ENCODE measurements at regions not wholly inside any gene's neighbourhood (a gene's known extent, or its start where the extent isn't known, plus 50 kb on each side); places are given as distances from the start of the nearest gene placed in this dataset.

- TF ChIP-seq TEAD4 (IDR thresholded peaks at IDR 0.05; ENCODE audit: borderline replicate concordance, insufficient read depth) (no peak), MXI1 (IDR thresholded peaks at IDR 0.05; ENCODE audit: low read depth, low read length) (no peak), JUND (IDR thresholded peaks at IDR 0.05) (no peak), SIN3A (IDR thresholded peaks at IDR 0.05; ENCODE audit: borderline replicate concordance, low read depth, low read length) (no peak)
Observed at GRCh38 chr14:78018283-78018682, 151.9 kb upstream of the NRXN3 start (continued).

GRCh38 chr14:78022059-78022458 lies 148.1 kb upstream of the NRXN3 start:
- no peak overlapping the region for H2AFZ ChIP-seq (ENCODE audit: low read depth)
- H3K4me2 ChIP-seq = no peak overlapping the region
- no peaks in the 10 kb centered on the region for H4K20me1 ChIP-seq (ENCODE audit: insufficient read depth)
- no peaks in the 10 kb centered on the region for H3F3A ChIP-seq (replicated peaks; ENCODE audit: insufficient read depth)
- TF ChIP-seq NRF1 (IDR thresholded peaks at IDR 0.05; ENCODE audit: low read depth, low read length) (no peak), SMC3 (IDR thresholded peaks at IDR 0.05; ENCODE audit: low read depth, low read length) (peak; percentile 41; the same call in 1 of the 2 replicates), CTCF (IDR thresholded peaks at IDR 0.05) (peak; percentile 39), RAD21 (IDR thresholded peaks at IDR 0.05; ENCODE audit: low read length) (peak; percentile 77)
- no peaks in the 10 kb centered on the region for H3K27me3 ChIP-seq (ENCODE audit: insufficient read depth)
- ChIA-PET POLR2A (no interaction called here), CTCF (interaction anchor here (0.6 to 3.3 kb wide), 18 partner anchors 9 to 672 kb away, joined by 3 to 23 read pairs (median 3); no protein-coding TSS in a partner anchor)
- 33% methylated on average over 5 of the region's 5 CpGs for WGBS (ENCODE audit: low lambda C conversion rate)
- DNase-seq = peak; percentile 67
- H3K9ac ChIP-seq = no peak overlapping the region
- no peak overlapping the region for H3K27ac ChIP-seq (ENCODE audit: low read depth in 2 of 2, low read length in 1 of 2)
- no peaks in the 10 kb centered on the region for H3K36me3 ChIP-seq (replicated peaks in 1 of 2; ENCODE audit: control insufficient read depth in 1 of 2, insufficient read depth in 2 of 2, low read length in 1 of 2)
- no peaks in the 10 kb centered on the region for H3K9me3 ChIP-seq
- H3K4me3 ChIP-seq (ENCODE audit: low read depth in 2 of 2, low read length in 1 of 2) = peak overlapping the region in 1 of 2 experiments; percentile 50; a peak in 1 of 4 replicates
- H3K9me2 ChIP-seq = no peaks in the 10 kb centered on the region
- H3K79me2 ChIP-seq (ENCODE audit: insufficient read depth) = no peaks in the 10 kb centered on the region
- H3K4me1 ChIP-seq (ENCODE audit: control insufficient read depth in 1 of 2, insufficient read depth in 2 of 2, low read depth in 1 of 2, low read length in 1 of 2) = no peaks in the 10 kb centered on the region

- CTCF ChIA-PET = interaction anchor here (0.9 to 3.3 kb wide), 7 partner anchors 11 to 577 kb away, joined by 3 to 23 read pairs (median 5); no protein-coding TSS in a partner anchor
- WGBS (ENCODE audit: low lambda C conversion rate) = 39% methylated on average over 2 of the region's 2 CpGs
- no peak for DNase-seq
- TF ChIP-seq CTCF (IDR thresholded peaks at IDR 0.05) (no peak), NFIC (IDR thresholded peaks at IDR 0.05; ENCODE audit: borderline replicate concordance) (no peak), TCF12 (IDR thresholded peaks at IDR 0.05) (no peak), PBX3 (IDR thresholded peaks at IDR 0.05) (no peak), REST (IDR thresholded peaks at IDR 0.05; ENCODE audit: low read depth, low read length) (no peak), TAF1 (IDR thresholded peaks at IDR 0.05; ENCODE audit: borderline replicate concordance, low read depth, low read length) (no peak), IRF3 (IDR thresholded peaks at IDR 0.05; ENCODE audit: low read depth, low read length) (no peak), USF2 (IDR thresholded peaks at IDR 0.05; ENCODE audit: borderline replicate concordance, low read depth, low read length) (no peak)
Observed at GRCh38 chr14:78023112-78023511, 147.1 kb upstream of the NRXN3 start.

More at GRCh38 chr14:78023112-78023511, 147.1 kb upstream of the NRXN3 start:
- no peak overlapping the region for H2AFZ ChIP-seq (ENCODE audit: low read depth)
- no peaks in the 10 kb centered on the region for H4K20me1 ChIP-seq (ENCODE audit: insufficient read depth)
- H3F3A ChIP-seq (replicated peaks; ENCODE audit: insufficient read depth) = no peaks in the 10 kb centered on the region
- H3K4me2 ChIP-seq = no peak overlapping the region
- no peaks in the 10 kb centered on the region for H3K9me3 ChIP-seq
- no peak overlapping the region for H3K4me3 ChIP-seq (ENCODE audit: low read depth in 2 of 2, low read length in 1 of 2)
- no peak overlapping the region for H3K27ac ChIP-seq (ENCODE audit: low read depth in 2 of 2, low read length in 1 of 2)
- H3K9me2 ChIP-seq = no peaks in the 10 kb centered on the region
- H3K27me3 ChIP-seq (ENCODE audit: insufficient read depth) = no peaks in the 10 kb centered on the region
- POLR2A ChIA-PET = no interaction called here
- no peaks in the 10 kb centered on the region for H3K36me3 ChIP-seq (replicated peaks in 1 of 2; ENCODE audit: control insufficient read depth in 1 of 2, insufficient read depth in 2 of 2, low read length in 1 of 2)
- H3K9ac ChIP-seq = no peak overlapping the region
- H3K4me1 ChIP-seq (ENCODE audit: control insufficient read depth in 1 of 2, insufficient read depth in 2 of 2, low read depth in 1 of 2, low read length in 1 of 2) = no peaks in the 10 kb centered on the region
- no peaks in the 10 kb centered on the region for H3K79me2 ChIP-seq (ENCODE audit: insufficient read depth)
